ENCODE measurements at regions not wholly inside any gene's neighbourhood (a gene's known extent, or its start where the extent isn't known, plus 50 kb on each side); places are given as distances from the start of the nearest gene placed in this dataset.

DNA sequence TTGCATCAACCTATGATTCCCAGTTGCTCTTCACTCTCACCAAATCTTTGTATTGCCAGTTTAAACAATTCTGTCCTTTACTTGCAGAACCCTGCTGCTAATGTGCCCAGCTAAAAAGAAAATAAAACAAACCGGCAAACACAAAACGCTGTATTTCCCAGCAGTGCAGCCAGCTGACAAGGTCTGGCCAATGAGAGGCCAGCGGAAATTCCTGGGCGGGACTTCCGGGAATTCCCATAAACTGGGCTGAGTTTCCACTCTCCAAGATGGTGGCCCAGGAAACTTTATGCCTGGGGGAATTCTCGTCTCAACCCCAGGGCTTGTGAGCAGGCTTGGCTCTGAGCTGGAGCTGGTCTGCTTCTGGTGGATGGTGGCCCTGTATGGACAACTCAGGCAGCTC, 807.3 kb upstream of the TMEM132C start:
- TF ChIP-seq CTCF (conservative IDR thresholded peaks at IDR 0.05; ENCODE audit: low read depth in 2 of 2) = no peak
- TF ChIP-seq EZH2 (IDR thresholded peaks at IDR 0.05; ENCODE audit: low read depth, unreplicated experiment) = no peak
- TF ChIP-seq CREB1 (CRISPR knock-in tag; IDR thresholded peaks at IDR 0.05; ENCODE audit: low read depth) = no peak
- no peak for TF ChIP-seq REST (IDR thresholded peaks at IDR 0.05; ENCODE audit: unreplicated experiment)
- TF ChIP-seq EZH2phosphoT487 (IDR thresholded peaks at IDR 0.05; ENCODE audit: unreplicated experiment) = no peak
- TF ChIP-seq POLR2AphosphoS5 (IDR thresholded peaks at IDR 0.05; ENCODE audit: low read depth) = no peak
- TF ChIP-seq JUNB (IDR thresholded peaks at IDR 0.05; ENCODE audit: unreplicated experiment) = no peak
- no peak for TF ChIP-seq STAT1 (IDR thresholded peaks at IDR 0.05; ENCODE audit: unreplicated experiment)
